HUES48 (cell line): ENCODE measurements at regions not wholly inside any gene's neighbourhood (a gene's known extent, or its start where the extent isn't known, plus 50 kb on each side); places are given as distances from the start of the nearest gene placed in this dataset.
"Not testable (repeated sequence)": the region's sequence is repeated elsewhere in the genome, so short reads cannot be mapped to it uniquely, and the experiment has no call there.

Experiments used
- H3K27ac ChIP-seq: one replicate; pipeline ENCODE4 v1.7.0; 2013; ENCODE audit warnings: low read depth, low read length, inconsistent platforms
- H3K27me3 ChIP-seq: 2 replicates; pipeline ENCODE4 v1.6.1; 2013; ENCODE audit warnings: mild to moderate bottlenecking, low read length; ENCODE audit not compliant: control insufficient read depth, insufficient read depth
- H3K36me3 ChIP-seq: 2 replicates; pipeline ENCODE4 v1.6.1; 2013; ENCODE audit warnings: low read length; ENCODE audit not compliant: control insufficient read depth, insufficient read depth
- H3K4me1 ChIP-seq: 2 replicates; pipeline ENCODE4 v1.6.1; 2013; ENCODE audit warnings: mild to moderate bottlenecking, low read length; ENCODE audit not compliant: control insufficient read depth, insufficient read depth
- H3K4me3 ChIP-seq: 2 replicates; pipeline ENCODE4 v1.5.1; 2013; ENCODE audit warnings: mild to moderate bottlenecking, low read depth, low read length
- H3K9ac ChIP-seq: 2 replicates; pipeline ENCODE4 v1.6.1; 2013; ENCODE audit warnings: mild to moderate bottlenecking, low read depth, low read length, moderate library complexity
- H3K9me3 ChIP-seq: 2 replicates; pipeline ENCODE4 v1.6.1; 2013; ENCODE audit warnings: low read length; ENCODE audit not compliant: control insufficient read depth, insufficient read depth

- H3K27ac ChIP-seq, H3K9ac ChIP-seq, H3K9me3 ChIP-seq, H3K36me3 ChIP-seq, H3K4me3 ChIP-seq, H3K4me1 ChIP-seq, H3K27me3 ChIP-seq: not testable (repeated sequence)
Observed at GRCh38 chr1:146292424-146292823, 63.6 kb upstream of the NOTCH2NLA start.

- H3K4me3 ChIP-seq, H3K9me3 ChIP-seq, H3K27ac ChIP-seq, H3K4me1 ChIP-seq, H3K36me3 ChIP-seq, H3K27me3 ChIP-seq, H3K9ac ChIP-seq: not testable (repeated sequence)
Observed at GRCh38 chr1:146287881-146288280, 59.1 kb upstream of the NOTCH2NLA start.

DNA sequence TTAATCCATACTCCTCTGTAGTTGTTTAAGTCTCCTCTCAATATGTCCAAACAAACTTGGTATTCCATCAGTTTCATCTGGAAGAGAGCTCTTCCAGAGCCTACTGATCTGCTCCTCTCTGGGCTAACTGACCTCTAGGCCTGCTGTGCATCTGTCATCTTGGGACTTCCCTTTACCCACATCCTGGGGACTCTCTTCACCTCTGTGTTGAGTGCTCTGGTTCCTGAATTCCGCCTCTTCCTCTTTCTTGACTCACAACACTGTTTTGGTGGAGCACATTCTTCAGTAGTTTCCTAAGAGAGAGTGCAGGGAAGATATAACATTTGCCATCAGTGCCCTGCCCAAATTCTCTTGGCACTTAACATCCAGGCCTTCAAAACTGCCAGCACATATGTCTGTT is 55.9 kb upstream of the NOTCH2NLA start:
- H3K9ac ChIP-seq, H3K4me3 ChIP-seq, H3K9me3 ChIP-seq, H3K27ac ChIP-seq, H3K36me3 ChIP-seq, H3K4me1 ChIP-seq, H3K27me3 ChIP-seq: not testable (repeated sequence)

- H3K36me3 ChIP-seq, H3K27ac ChIP-seq, H3K4me3 ChIP-seq: not testable (repeated sequence)
Observed at GRCh38 chr1:146283527-146283880, 54.7 kb upstream of the NOTCH2NLA start.

DNA sequence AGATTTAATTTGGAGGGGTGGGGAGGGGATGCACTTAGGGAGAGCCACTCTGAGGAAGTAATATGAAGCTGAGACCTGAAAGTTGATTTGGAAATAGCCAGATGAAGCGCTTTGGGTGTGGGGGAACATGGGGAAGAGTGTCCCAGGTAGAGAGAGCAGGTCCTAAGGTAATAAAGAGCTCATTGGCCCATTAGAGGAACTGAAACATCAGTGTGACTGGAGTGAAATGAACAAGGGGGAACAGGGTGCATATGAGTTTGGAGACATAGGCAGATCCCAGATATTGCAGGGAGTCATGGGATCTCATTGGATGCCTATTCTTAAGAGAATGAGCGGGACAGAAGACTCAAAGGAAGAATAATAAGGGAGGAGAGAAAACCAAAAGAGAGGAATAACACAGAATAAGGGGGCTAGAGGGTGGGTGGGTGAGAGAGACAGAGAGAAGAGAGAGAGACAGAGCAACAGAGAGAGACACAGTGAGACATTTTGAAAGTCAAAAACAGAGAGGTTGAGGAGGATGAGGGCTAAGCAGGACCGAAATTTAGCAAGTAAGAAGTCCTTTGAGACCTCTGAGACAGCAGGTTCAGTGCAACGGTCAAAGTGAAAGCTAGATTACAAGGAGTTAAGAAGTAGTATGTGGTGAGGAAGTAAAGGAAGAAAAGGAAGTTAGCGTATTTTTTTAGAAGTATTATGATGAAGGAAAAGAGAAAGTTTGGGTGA is 54.1 kb upstream of the NOTCH2NLA start:
- H3K9ac ChIP-seq, H3K27me3 ChIP-seq, H3K4me3 ChIP-seq, H3K4me1 ChIP-seq, H3K27ac ChIP-seq, H3K9me3 ChIP-seq, H3K36me3 ChIP-seq: not testable (repeated sequence)

More at GRCh38 chr1:146283527-146283880, 54.7 kb upstream of the NOTCH2NLA start:
- not testable (repeated sequence) for H3K4me1 ChIP-seq, H3K27me3 ChIP-seq, H3K9ac ChIP-seq, H3K9me3 ChIP-seq

DNA sequence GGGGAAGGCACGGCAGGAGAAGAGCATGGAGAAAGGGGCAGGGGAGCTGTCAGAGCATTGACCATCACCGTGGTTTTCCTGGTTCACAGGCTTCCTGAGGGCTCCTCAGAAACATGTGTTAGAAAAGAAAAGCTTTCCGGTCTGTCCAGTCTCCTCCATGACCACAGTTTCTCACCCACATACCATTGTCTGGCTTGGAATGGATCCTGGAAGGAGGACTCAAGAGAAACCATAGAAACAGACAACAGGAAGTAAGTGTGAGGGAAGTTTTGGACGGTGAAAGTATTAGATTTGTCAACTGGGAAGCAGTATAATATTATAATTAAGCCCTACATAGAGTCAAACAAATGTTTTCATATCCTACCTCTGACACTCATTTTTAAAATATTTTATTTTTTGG is 52.7 kb upstream of the NOTCH2NLA start:
- H3K4me3 ChIP-seq, H3K27me3 ChIP-seq, H3K4me1 ChIP-seq, H3K9me3 ChIP-seq, H3K27ac ChIP-seq, H3K9ac ChIP-seq, H3K36me3 ChIP-seq: not testable (repeated sequence)

DNA sequence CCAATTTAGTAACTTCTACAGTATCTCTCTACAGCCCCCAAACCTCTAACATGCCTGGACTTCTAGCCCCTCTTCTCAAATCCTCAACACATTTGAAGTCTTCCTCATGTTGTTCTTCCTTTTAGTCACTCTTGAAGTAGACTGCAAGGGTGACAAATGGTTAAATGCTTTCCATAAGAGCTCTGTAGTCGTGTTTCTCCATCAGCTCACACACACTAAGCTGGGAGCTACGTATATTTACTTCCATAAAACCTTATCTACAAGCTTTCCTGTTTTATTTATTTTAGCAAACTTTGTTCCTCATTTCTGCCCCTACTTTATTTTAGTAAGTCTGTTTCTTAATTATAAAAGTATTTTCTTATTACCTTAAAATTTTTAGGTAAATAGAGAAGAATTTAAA is 49.9 kb upstream of the NOTCH2NLA start:
- not testable (repeated sequence) for H3K27ac ChIP-seq, H3K9me3 ChIP-seq, H3K9ac ChIP-seq, H3K4me3 ChIP-seq, H3K4me1 ChIP-seq, H3K36me3 ChIP-seq, H3K27me3 ChIP-seq
